Astrocyte (in vitro differentiated cells and primary cell): ENCODE measurements at regions not wholly inside any gene's neighbourhood (a gene's known extent, or its start where the extent isn't known, plus 50 kb on each side); places are given as distances from the start of the nearest gene placed in this dataset.
"Not testable (repeated sequence)": the region's sequence is repeated elsewhere in the genome, so short reads cannot be mapped to it uniquely, and the experiment has no call there.

Source experiments
- DNase-seq: peaks from one replicate; pipeline ENCODE4 v3.0.0-alpha.2; 2010; ENCODE audit warnings: low read depth
- FAIRE-seq: peaks from 2 replicates; lab custom pipeline; 2011; peaks lifted over from hg19 to GRCh38; lab: Jason Lieb, UNC
- H2AFZ ChIP-seq: 2 replicates; pipeline ENCODE4 v1.6.0; 2012; ENCODE audit warnings: low read depth, low read length, inconsistent platforms
- H3K27ac ChIP-seq: 2 replicates; pipeline ENCODE4 v1.5.1; 2011; ENCODE audit warnings: low read depth, low read length, inconsistent platforms
- H3K27me3 ChIP-seq: 2 replicates; pipeline ENCODE4 v1.6.0; 2011; ENCODE audit warnings: low read length, inconsistent platforms; ENCODE audit not compliant: insufficient read depth
- H3K36me3 ChIP-seq: 2 replicates; pipeline ENCODE4 v1.5.1; 2011; ENCODE audit warnings: low read length, inconsistent platforms; ENCODE audit not compliant: insufficient read depth
- H3K4me1 ChIP-seq: 2 replicates; pipeline ENCODE4 v1.5.1; 2011; ENCODE audit warnings: low read length, inconsistent platforms; ENCODE audit not compliant: insufficient read depth
- H3K4me2 ChIP-seq: 2 replicates; pipeline ENCODE4 v1.6.0; 2012; ENCODE audit warnings: low read length, inconsistent platforms
- H3K4me3 ChIP-seq: 2 replicates; pipeline ENCODE4 v1.5.1; 2011; ENCODE audit warnings: low read depth, mild to moderate bottlenecking, low read length, inconsistent platforms; ENCODE audit not compliant: insufficient read depth
- H3K79me2 ChIP-seq: 2 replicates; pipeline ENCODE4 v1.6.0; 2012; ENCODE audit warnings: mild to moderate bottlenecking, low read length, inconsistent platforms; ENCODE audit not compliant: insufficient read depth
- H3K9ac ChIP-seq: 2 replicates; pipeline ENCODE4 v1.6.0; 2012; ENCODE audit warnings: mild to moderate bottlenecking, low read length, inconsistent platforms
- H3K9me3 ChIP-seq: 2 replicates; pipeline ENCODE4 v1.5.1; 2012; ENCODE audit warnings: low read depth, mild to moderate bottlenecking, low read length, inconsistent platforms; ENCODE audit not compliant: insufficient read depth
- H4K20me1 ChIP-seq: 2 replicates; pipeline ENCODE4 v1.6.0; 2012; ENCODE audit warnings: low read length, inconsistent platforms; ENCODE audit not compliant: insufficient read depth
- H3K27ac Mint-ChIP-seq: one replicate; pipeline ENCODE4 v1.8.0; 2021; ENCODE audit warnings: mild to moderate bottlenecking, mixed read lengths; ENCODE audit not compliant: unreplicated experiment
- H3K27me3 Mint-ChIP-seq: one replicate; pipeline ENCODE4 v1.8.0; 2021; ENCODE audit warnings: low read depth, mixed read lengths; ENCODE audit not compliant: unreplicated experiment
- H3K36me3 Mint-ChIP-seq: one replicate; pipeline ENCODE4 v1.8.0; 2021; ENCODE audit warnings: low read depth, mixed read lengths; ENCODE audit not compliant: unreplicated experiment
- H3K4me1 Mint-ChIP-seq: one replicate; pipeline ENCODE4 v1.8.0; 2021; ENCODE audit warnings: low read depth, mixed read lengths; ENCODE audit not compliant: unreplicated experiment
- H3K4me3 Mint-ChIP-seq: one replicate; pipeline ENCODE4 v1.8.0; 2021; ENCODE audit warnings: mild to moderate bottlenecking, moderate library complexity, mixed read lengths; ENCODE audit not compliant: unreplicated experiment
- H3K9me3 Mint-ChIP-seq: one replicate; pipeline ENCODE4 v1.8.0; 2021; ENCODE audit warnings: mild to moderate bottlenecking, mixed read lengths; ENCODE audit not compliant: unreplicated experiment

GRCh38 chr16:29269192-29269811 is 137.2 kb downstream of the NPIPB11 start:
- H3K4me2 ChIP-seq = peak overlapping the region; percentile 55
- H2AFZ ChIP-seq, H3K9me3 ChIP-seq, H3K9me3 Mint-ChIP-seq, H3K4me3 Mint-ChIP-seq, H3K79me2 ChIP-seq, H4K20me1 ChIP-seq, H3K36me3 Mint-ChIP-seq, H3K36me3 ChIP-seq, H3K4me3 ChIP-seq, H3K27me3 Mint-ChIP-seq, H3K27me3 ChIP-seq: not testable (repeated sequence)
- Mint-ChIP-seq H3K27ac (peak overlapping the region; percentile 73), H3K4me1 (peaks cover 32% of the 10 kb centered on the region)
- H3K9ac ChIP-seq = peak overlapping the region; percentile 76
- peaks cover 57% of the 10 kb centered on the region for H3K4me1 ChIP-seq
- H3K27ac ChIP-seq = peak overlapping the region; percentile 98
- peak; percentile 94 for DNase-seq
- FAIRE-seq = peak; percentile 92

DNA sequence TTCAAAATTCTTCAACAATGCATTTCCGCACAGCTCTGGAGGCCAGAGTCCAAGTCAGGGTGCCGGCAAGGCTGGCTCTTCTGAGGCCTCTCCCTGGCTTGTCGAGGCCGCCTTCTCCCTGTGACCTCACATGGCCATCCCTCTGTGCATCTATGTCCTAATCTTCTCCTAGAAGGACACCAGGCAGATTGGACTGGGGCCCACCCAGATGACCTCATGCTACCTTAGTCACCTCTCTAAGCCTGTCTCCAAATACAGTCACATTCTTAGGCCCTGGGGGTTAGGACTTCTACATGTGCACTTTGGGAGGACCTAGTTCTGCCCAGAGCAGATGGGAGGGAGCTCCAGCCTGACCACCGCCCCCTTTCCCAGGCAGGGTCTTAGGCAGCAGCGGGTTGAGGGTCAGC is 137.7 kb downstream of the NPIPB11 start:
- Histone ChIP-seq H3K4me1 (peaks cover 60% of the 10 kb centered on the region), H3K4me2 (peak overlapping the region; percentile 23), H3K9ac (peak overlapping the region; percentile 76), H3K27ac (peak overlapping the region; percentile 98)
- not testable (repeated sequence) for H3K4me3 Mint-ChIP-seq, H3K9me3 Mint-ChIP-seq, DNase-seq, H4K20me1 ChIP-seq, H3K9me3 ChIP-seq, H3K36me3 ChIP-seq, FAIRE-seq, H3K27me3 Mint-ChIP-seq, H3K27me3 ChIP-seq, H3K79me2 ChIP-seq, H3K36me3 Mint-ChIP-seq, H3K4me3 ChIP-seq, H2AFZ ChIP-seq
- H3K4me1 Mint-ChIP-seq = peaks cover 34% of the 10 kb centered on the region
- peak overlapping the region; percentile 12 for H3K27ac Mint-ChIP-seq

- not testable (repeated sequence) for H3K4me3 ChIP-seq, H3K27me3 Mint-ChIP-seq, H4K20me1 ChIP-seq, H3K36me3 ChIP-seq, DNase-seq, H3K36me3 Mint-ChIP-seq, H3K9me3 Mint-ChIP-seq, FAIRE-seq, H2AFZ ChIP-seq, H3K27ac Mint-ChIP-seq, H3K9me3 ChIP-seq, H3K79me2 ChIP-seq, H3K4me2 ChIP-seq, H3K4me3 Mint-ChIP-seq, H3K27me3 ChIP-seq
- H3K27ac ChIP-seq = peak overlapping the region; percentile 98
- peaks cover 60% of the 10 kb centered on the region for H3K4me1 ChIP-seq
- peak overlapping the region; percentile 76 for H3K9ac ChIP-seq
- peaks cover 34% of the 10 kb centered on the region for H3K4me1 Mint-ChIP-seq
These were observed 138.2 kb downstream of the NPIPB11 start for GRCh38 chr16:29268348-29268747.

GRCh38 chr16:29267891-29268290 is 138.6 kb downstream of the NPIPB11 start:
- peaks cover 62% of the 10 kb centered on the region for H3K4me1 ChIP-seq
- not testable (repeated sequence) for H2AFZ ChIP-seq, H3K79me2 ChIP-seq, H3K4me3 ChIP-seq, H4K20me1 ChIP-seq, H3K9me3 Mint-ChIP-seq, H3K36me3 ChIP-seq, H3K4me3 Mint-ChIP-seq, H3K27ac Mint-ChIP-seq, H3K4me2 ChIP-seq, DNase-seq, H3K27me3 Mint-ChIP-seq, H3K9me3 ChIP-seq, H3K36me3 Mint-ChIP-seq, H3K27me3 ChIP-seq, FAIRE-seq
- H3K27ac ChIP-seq = peak overlapping the region; percentile 98
- H3K9ac ChIP-seq = peak overlapping the region; percentile 76
- H3K4me1 Mint-ChIP-seq = peaks cover 36% of the 10 kb centered on the region

GRCh38 chr16:29267055-29267619 is 139.4 kb downstream of the NPIPB11 start:
- DNase-seq, H3K27ac Mint-ChIP-seq, H3K79me2 ChIP-seq, H2AFZ ChIP-seq, FAIRE-seq, H3K36me3 Mint-ChIP-seq, H3K36me3 ChIP-seq, H3K9me3 Mint-ChIP-seq, H3K9me3 ChIP-seq, H3K4me3 ChIP-seq, H3K27me3 Mint-ChIP-seq, H4K20me1 ChIP-seq, H3K27me3 ChIP-seq, H3K4me3 Mint-ChIP-seq: not testable (repeated sequence)
- H3K4me1 Mint-ChIP-seq = peaks cover 34% of the 10 kb centered on the region
- H3K9ac ChIP-seq = peak overlapping the region; percentile 76
- peak overlapping the region; percentile 39 for H3K4me2 ChIP-seq
- H3K27ac ChIP-seq = peak overlapping the region; percentile 98
- peaks cover 60% of the 10 kb centered on the region for H3K4me1 ChIP-seq

DNA sequence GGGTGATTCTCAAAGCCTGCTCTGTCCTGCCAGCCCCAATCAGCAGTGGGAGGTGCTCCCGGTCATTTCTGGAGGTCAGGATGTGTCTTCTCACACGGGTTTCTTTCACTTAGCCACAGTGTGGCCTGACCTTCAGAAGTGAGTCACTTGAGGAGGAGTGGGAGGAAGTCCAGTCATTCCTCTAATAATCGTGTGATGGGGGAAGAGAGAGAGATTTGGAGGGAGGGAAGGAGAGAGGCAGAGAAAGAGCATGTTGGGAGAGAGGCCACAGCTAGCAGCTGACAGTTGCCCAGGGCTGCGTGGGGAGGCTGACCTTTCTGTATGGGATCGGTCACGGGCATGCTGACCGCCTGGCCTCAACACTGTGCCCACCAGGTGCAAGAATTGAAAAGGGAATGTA is 139.9 kb downstream of the NPIPB11 start:
- not testable (repeated sequence) for H3K36me3 ChIP-seq, H3K9me3 Mint-ChIP-seq, H3K9me3 ChIP-seq, H3K27me3 ChIP-seq, FAIRE-seq, H2AFZ ChIP-seq, H4K20me1 ChIP-seq, H3K4me3 ChIP-seq, H3K27ac Mint-ChIP-seq, H3K79me2 ChIP-seq, H3K36me3 Mint-ChIP-seq, H3K4me3 Mint-ChIP-seq, H3K27me3 Mint-ChIP-seq
- peak overlapping the region; percentile 98 for H3K27ac ChIP-seq
- H3K4me2 ChIP-seq = peak overlapping the region; percentile 39
- peaks cover 56% of the 10 kb centered on the region for H3K4me1 ChIP-seq
- H3K4me1 Mint-ChIP-seq = peaks cover 30% of the 10 kb centered on the region
- DNase-seq = peak; percentile 96
- H3K9ac ChIP-seq = peak overlapping the region; percentile 76
